Fibroblast of pulmonary artery (primary cell): ENCODE measurements at regions not wholly inside any gene's neighbourhood (a gene's known extent, or its start where the extent isn't known, plus 50 kb on each side); places are given as distances from the start of the nearest gene placed in this dataset.

Experiments
- DNase-seq: peaks from one replicate; pipeline ENCODE4 v3.0.0-alpha.2; 2010; ENCODE audit warnings: low read depth
- H3K4me3 ChIP-seq: replicated peaks from 2 replicates; pipeline ENCODE4 v1.5.1; 2011; ENCODE audit warnings: low read depth, mild to moderate bottlenecking, control low read depth, low read length, moderate library complexity
- CTCF ChIP-seq: IDR thresholded peaks from 2 replicates; pipeline ENCODE4 v1.5.1; 2011; ENCODE audit warnings: mild to moderate bottlenecking, control low read depth, low read length, inconsistent platforms; ENCODE audit errors: missing control alignments

- no peak for DNase-seq
- no peak for TF ChIP-seq CTCF
- H3K4me3 ChIP-seq = no peak overlapping the region
Observed at GRCh38 chr10:124220971-124221355, 127.6 kb upstream of the CHST15 start.

- TF ChIP-seq CTCF = no peak
- no peak for DNase-seq
- H3K4me3 ChIP-seq = no peak overlapping the region
Observed at GRCh38 chr10:124220547-124220946, 127.1 kb upstream of the CHST15 start.

- H3K4me3 ChIP-seq = no peak overlapping the region
- no peak for DNase-seq
- TF ChIP-seq CTCF = no peak
Observed at GRCh38 chr10:124219655-124220054, 126.3 kb upstream of the CHST15 start.

GRCh38 chr10:124219062-124219461 is 125.7 kb upstream of the CHST15 start:
- no peak for DNase-seq
- no peak overlapping the region for H3K4me3 ChIP-seq
- no peak for TF ChIP-seq CTCF

- no peak for DNase-seq
- no peak for TF ChIP-seq CTCF
Observed at GRCh38 chr10:124217906-124218804, 124.8 kb upstream of the CHST15 start.

GRCh38 chr10:124217031-124217430 is 123.6 kb upstream of the CHST15 start:
- DNase-seq = no peak
- no peak overlapping the region for H3K4me3 ChIP-seq
- TF ChIP-seq CTCF = no peak

More at GRCh38 chr10:124217906-124218804, 124.8 kb upstream of the CHST15 start:
- no peak overlapping the region for H3K4me3 ChIP-seq
